ENCODE measurements at regions not wholly inside any gene's neighbourhood (a gene's known extent, or its start where the extent isn't known, plus 50 kb on each side); places are given as distances from the start of the nearest gene placed in this dataset.

DNA sequence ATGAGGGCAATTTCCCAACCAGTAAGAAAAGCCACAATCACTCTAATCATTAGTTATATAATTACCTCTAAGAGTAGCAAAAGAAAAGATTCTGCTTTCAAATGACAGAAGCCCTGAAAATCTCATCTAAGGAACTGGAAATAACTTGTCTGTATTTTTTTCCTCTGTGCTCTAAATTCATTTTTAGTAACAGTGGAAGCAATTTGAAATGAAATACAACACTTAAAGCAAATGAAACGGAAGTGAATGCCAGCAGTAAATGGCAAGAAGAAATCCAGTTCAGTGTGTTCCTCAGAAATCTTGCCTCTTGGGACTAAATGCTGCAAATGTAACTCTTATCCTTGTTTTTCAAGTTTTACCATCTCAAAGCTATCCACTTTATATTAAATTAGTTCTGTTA, 294.9 kb downstream of the TAF11L14 start:
- no peak overlapping the region for H3K4ac ChIP-seq (ENCODE audit: low read depth, low read length)
- H3K4me1 Mint-ChIP-seq, result no peaks in the 10 kb centered on the region
- no peaks in the 10 kb centered on the region for H3K23me2 ChIP-seq (ENCODE audit: insufficient read length, low read depth, low read length, poor library complexity, severe bottlenecking)
- H3K79me2 ChIP-seq (ENCODE audit: insufficient read depth, low read length), result no peaks in the 10 kb centered on the region
- no peak overlapping the region for H3K23ac ChIP-seq (ENCODE audit: insufficient read length, low read depth, low read length)
- H2BK120ac ChIP-seq (ENCODE audit: low read depth, low read length, poor library complexity, severe bottlenecking), result no peak overlapping the region
- no peak overlapping the region for H2AFZ ChIP-seq (ENCODE audit: low read length)
- no peaks in the 10 kb centered on the region for H3K4me1 ChIP-seq (ENCODE audit: insufficient read depth, low read length)
- no peak overlapping the region for H4K8ac ChIP-seq (replicated peaks; ENCODE audit: insufficient read length, low read depth, low read length)
- no peak overlapping the region for H4K5ac ChIP-seq (ENCODE audit: insufficient read length, low read depth, low read length)
- no peak overlapping the region for H3K4me3 Mint-ChIP-seq
- no peak overlapping the region for H2AK5ac ChIP-seq (ENCODE audit: insufficient read length, low read length)
- no peak overlapping the region for H3K27ac Mint-ChIP-seq
- no peak overlapping the region for H3K27ac ChIP-seq (ENCODE audit: insufficient read length, low read depth, low read length)
- no peaks in the 10 kb centered on the region for H4K20me1 ChIP-seq (ENCODE audit: control insufficient read depth, insufficient read depth, insufficient read length)
- no CpG with 5 or more reads among the region's 1 CpG for WGBS (ENCODE audit: extremely low coverage, insufficient read length, low lambda C conversion rate)
- no peak overlapping the region for H3K14ac ChIP-seq (ENCODE audit: insufficient read depth, low read length)
- H3K4me2 ChIP-seq (ENCODE audit: insufficient read depth, insufficient read length, low read length), result no peak overlapping the region
- no peak overlapping the region for H2BK5ac ChIP-seq (ENCODE audit: insufficient read length, low read length)
- H3K9me3 ChIP-seq (ENCODE audit: control insufficient read depth, low read depth, low read length), result no peaks in the 10 kb centered on the region
- H4K91ac ChIP-seq (ENCODE audit: insufficient read length, low read depth, low read length), result no peak overlapping the region
- H3K27me3 Mint-ChIP-seq (ENCODE audit: low read depth), result no peaks in the 10 kb centered on the region; the same call in 1 of the 2 replicates
- H3K27me3 ChIP-seq (ENCODE audit: insufficient read depth, low read length), result no peaks in the 10 kb centered on the region
- peaks cover 0 to 4% (median 2%) of the 10 kb centered on the region in 3 experiments; a peak in 4 of 7 replicates for H3K36me3 Mint-ChIP-seq (ENCODE audit: insufficient read depth in 1 of 3, low read depth in 3 of 3)
- TF ChIP-seq, protein P1, sequence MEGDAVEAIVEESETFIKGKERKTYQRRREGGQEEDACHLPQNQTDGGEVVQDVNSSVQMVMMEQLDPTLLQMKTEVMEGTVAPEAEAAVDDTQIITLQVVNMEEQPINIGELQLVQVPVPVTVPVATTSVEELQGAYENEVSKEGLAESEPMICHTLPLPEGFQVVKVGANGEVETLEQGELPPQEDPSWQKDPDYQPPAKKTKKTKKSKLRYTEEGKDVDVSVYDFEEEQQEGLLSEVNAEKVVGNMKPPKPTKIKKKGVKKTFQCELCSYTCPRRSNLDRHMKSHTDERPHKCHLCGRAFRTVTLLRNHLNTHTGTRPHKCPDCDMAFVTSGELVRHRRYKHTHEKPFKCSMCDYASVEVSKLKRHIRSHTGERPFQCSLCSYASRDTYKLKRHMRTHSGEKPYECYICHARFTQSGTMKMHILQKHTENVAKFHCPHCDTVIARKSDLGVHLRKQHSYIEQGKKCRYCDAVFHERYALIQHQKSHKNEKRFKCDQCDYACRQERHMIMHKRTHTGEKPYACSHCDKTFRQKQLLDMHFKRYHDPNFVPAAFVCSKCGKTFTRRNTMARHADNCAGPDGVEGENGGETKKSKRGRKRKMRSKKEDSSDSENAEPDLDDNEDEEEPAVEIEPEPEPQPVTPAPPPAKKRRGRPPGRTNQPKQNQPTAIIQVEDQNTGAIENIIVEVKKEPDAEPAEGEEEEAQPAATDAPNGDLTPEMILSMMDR (conservative IDR thresholded peaks at IDR 0.05), result no peak
- H3K9me3 Mint-ChIP-seq, result peaks cover 11% of the 10 kb centered on the region in 2 experiments; a peak in 4 of 5 replicates
- no peak for DNase-seq
- no peak overlapping the region for H3K18ac ChIP-seq (ENCODE audit: insufficient read length, low read depth, low read length)
- no peak overlapping the region for H3T11ph ChIP-seq (ENCODE audit: low read length)
- H2BK20ac ChIP-seq (ENCODE audit: low read depth, low read length, poor library complexity, severe bottlenecking), result no peak overlapping the region
- no peak overlapping the region for H2BK12ac ChIP-seq (ENCODE audit: insufficient read length, low read depth, low read length)
- H3K9ac ChIP-seq (ENCODE audit: extremely low read depth, insufficient read length, low read length), result no peak overlapping the region
- no peak overlapping the region for H2BK15ac ChIP-seq (ENCODE audit: low read depth, low read length)
- no peak overlapping the region for H3K56ac ChIP-seq (ENCODE audit: insufficient read length, low read depth, low read length)
- H3K79me1 ChIP-seq (ENCODE audit: insufficient read depth, low read depth, low read length, poor library complexity, severe bottlenecking), result no peaks in the 10 kb centered on the region

All from H9 (cell line).